GM19397 (cell line): ENCODE measurements at regions not wholly inside any gene's neighbourhood (a gene's known extent, or its start where the extent isn't known, plus 50 kb on each side); places are given as distances from the start of the nearest gene placed in this dataset.

Source experiments
- ATAC-seq: cut with Tn5 transposase; IDR thresholded peaks from one replicate; pipeline ENCODE4 v1.9.1; 2021; ENCODE audit warnings: mild to moderate bottlenecking, moderate library complexity; ENCODE audit not compliant: unreplicated experiment

DNA sequence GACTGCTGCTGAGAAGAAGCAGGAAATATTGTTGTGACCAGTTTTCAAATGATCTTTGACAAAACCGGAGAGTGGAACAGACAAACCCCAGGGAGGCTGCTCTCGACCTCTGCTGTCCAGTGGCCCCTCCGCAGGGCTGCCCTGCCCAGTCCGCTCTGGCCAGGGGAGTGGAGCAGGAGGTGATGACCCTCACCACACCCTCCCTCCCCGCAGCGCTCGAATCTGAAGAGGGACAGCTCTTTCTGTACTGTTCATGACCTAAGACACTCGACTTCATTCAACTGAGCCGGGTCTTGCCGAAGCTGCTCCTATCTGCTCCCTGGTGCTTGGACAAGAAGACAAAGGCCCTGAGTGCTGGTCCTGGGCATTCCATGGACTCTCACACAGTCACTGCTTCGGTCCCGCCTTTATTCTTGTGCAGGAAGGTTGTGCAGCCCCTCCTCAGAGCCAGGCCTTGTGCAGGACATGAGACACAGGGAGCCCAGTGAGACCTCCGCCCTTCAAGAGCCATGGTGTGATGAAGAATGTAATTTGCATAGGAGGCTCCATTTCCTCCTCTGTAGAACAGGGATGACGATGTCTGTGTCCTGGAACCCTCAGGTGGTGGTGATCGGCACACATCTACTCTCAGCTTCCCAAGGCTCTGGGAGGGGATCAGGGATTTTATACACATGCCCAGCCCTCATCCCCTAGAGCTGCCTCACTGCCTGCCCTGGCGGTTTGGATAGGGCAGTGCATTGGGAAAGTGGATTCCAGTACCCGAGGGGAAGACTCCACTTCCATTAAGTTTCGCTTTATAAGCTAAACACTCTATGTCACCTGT is 97.1 kb upstream of the PRR20G start:
- ATAC-seq: no peak

DNA sequence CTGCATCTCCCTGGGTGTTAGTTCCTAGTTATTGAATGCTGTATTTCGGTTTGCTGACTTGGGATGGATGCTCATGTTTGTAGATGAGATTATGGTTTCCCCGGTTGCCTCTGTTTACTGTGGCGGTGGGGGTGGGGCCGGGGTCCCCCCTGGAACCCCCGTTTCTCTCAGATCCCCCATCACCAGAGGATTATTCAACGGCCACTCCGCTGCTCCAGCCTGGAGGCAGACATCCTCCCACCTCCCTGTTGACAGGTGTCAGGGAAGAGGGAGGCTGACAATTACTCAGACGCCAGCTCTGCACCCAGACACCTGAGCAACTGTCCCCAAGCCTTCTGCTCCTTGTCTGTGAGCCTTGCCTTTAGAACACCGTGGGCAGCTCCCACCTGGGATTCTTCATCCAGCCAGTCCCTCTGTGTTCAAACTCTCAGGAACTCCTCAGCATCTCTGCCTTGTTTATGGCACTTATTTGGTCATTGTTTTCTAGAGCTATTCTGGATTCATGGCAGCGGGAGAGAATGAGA is 95.9 kb upstream of the PRR20G start:
- ATAC-seq: no peak

DNA sequence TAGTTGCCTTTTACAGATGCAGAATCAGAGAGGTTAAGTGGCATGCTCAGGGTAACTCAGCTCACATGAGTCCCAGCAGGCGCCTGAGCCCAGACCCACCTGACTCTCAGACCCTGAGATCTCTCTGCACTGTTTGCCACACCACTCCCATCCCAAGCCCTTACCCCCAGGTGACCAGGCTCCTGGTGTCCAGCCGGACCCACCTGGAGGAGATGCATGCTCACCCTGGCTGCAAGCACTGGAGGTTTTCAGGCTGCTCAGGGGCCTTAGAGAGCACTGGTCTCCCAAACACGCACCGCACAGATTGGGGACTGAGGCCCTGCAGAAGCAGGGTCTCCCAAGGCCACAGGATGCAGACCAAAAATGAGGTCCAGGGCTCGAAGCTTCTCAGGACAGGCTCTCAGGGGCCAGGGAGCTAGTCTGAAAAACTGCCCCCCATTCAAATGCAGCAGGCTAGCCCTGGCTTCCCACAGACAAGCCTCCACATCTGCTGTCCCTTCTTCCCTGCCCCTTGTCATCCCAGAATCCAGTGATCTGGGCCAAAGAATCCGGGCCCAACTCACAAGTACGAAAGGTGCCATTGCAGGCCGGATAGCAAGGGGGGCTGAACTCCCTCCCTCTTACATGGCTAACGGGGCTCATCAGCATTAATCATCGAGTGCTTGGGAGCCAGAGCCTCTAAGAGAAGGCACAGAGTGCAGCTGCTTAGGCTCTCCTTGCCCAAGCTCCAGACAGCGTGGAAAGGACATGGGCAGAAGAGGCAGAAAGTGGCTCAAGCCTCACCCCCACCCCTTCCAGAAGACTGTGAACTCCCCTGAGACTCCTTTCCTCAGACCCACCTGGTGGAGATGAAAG is 90.2 kb upstream of the PRR20G start:
- no peak for ATAC-seq

DNA sequence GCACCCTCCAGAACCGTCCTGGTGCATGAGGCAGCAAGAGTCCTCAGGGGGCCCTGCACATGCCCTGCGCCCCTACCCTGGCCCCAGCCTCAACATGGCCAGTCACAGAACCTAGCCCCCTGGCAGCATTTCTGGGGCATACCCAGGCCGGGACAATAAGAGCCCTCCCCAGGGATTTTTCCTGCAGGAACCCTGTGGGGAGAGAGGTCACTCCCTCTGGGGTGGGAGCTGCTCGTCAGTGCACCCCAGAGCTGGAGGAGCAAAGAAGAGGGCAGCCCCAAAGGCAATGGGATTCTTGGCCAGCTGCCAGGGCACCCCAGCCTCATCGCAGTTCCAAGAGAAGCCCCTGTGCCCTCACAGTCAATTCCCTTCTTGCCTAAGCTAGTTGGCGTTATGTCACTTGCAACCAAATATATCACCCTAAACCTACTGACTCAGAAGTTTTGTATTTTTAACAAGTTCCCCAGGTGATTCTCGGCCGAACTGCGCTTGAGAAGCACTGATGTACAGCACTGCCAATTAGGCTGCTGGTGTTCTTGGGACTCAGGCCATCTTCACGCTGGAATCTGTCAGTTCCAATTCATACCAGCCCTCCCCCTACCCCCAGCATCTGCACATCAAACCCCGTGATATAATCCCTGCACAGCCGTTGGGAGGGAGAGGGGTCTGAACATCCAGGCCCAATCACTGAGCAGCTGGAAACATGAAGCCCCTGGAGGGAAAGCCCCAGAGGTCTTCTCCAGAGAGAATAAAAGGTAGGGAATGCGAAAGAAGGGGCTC is 87.5 kb upstream of the PRR20G start:
- no peak for ATAC-seq

DNA sequence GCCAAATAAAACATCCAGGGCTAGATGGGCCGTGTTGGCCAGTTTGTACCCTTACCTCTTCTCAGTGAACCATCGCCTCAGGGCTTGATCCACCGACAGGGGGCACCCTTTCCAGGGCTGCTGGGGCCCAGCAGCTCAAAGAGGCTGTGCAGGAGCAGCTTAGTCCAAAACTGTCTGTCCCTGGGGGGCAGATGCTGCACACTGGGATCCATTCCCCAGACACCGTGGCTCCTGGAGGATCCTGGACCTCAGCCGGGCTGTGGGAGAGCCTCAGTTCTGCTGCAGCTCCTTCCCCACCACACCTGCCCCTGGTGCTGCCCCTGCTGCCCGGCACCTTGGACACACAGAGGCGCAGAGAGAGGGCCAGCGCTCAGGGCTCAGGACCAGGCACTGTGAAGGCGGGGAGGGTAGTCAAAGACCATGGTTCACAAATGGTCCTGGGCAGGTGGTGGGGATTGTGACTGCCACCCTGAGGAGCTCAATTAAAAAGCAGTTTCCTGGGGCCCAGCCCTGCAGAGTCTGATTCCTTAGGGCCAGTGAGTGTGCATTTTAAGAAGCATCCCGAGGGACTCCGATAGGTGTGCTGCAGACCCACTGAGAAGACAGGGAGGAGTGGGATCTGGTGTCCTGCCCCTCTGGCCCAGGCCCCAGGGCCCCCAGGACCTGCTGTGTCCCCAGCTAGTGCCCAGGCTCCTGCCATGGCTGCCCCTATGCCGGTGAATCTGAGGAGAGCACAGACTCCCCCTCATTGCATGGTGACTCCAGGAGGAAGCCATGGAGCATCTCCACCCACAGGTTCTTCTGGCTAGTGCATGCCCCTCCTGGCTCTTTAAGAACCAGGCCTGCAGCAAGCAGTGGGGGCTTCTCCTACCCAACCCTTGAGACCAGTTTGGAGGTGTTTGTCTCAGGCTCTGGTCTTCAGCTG is 86.5 kb upstream of the PRR20G start:
- no peak for ATAC-seq

DNA sequence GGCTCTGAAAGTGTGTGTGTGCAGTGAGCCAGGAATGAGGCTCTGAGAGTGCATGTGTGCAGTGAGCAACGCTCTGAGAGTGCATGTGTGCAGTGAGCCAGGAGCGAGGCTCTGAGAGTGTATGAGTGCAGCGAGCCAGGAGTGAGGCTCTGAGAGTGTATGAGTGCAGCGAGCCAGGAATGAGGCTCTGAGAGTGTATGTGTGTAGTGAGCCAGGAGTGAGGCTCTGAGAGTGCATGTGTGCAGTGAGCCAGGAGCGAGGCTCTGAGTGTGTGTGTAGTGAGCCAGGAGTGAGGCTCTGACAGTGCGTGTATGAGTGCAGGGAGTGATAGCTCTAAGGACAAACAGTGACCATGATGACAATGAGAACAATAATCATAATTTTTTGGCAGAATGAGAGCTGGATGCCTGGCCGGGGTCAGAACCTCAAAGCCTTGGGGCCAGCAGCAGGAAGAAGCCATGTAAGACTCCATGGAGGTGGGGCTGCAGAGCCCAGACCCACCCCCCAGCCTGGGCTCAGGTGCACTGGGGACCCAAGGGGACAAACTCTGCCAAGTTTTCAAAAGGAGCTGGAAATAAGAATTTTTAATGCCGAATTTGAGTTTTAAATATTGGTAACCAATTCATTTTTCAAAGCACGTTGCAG is 85.7 kb upstream of the PRR20G start:
- ATAC-seq: no peak

DNA sequence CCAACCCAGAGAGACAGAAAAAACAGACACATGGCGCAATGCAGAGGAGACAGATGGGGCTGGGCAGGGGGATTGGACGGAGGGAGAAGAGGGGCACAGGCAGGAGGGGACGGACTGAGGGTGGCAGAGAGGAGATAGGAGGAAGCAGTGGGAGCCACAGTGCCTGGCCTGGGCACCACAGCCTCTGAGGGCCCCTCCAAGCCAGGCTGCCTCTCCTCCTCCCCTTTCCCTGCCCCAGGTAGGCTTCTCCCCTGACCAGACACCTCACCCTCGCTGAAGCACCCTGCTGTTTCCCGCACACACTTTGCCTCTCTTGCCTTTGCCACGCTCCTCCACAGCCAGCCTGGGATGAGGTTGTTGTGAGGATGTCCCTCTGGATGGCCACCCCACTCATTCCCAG is 84.0 kb upstream of the PRR20G start:
- no peak for ATAC-seq

DNA sequence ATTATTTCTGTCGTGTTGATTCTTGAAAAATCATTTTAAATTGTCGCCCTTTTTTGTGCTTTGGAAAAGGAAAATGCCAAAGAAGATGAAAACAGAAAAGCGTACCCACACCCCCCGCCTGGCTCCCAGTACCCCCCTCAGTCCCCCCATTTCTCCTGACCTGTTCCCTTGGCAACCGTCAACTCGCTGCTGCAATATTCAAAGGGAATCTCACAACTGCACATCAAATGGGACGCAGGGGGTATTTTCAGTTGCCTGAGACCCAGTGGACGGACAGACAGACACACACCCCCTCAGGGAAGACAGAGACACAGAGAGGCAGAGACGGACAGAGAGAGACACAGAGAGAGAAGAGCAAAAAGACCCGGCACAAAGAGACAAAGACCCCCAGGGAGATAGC is 83.5 kb upstream of the PRR20G start:
- ATAC-seq: no peak

DNA sequence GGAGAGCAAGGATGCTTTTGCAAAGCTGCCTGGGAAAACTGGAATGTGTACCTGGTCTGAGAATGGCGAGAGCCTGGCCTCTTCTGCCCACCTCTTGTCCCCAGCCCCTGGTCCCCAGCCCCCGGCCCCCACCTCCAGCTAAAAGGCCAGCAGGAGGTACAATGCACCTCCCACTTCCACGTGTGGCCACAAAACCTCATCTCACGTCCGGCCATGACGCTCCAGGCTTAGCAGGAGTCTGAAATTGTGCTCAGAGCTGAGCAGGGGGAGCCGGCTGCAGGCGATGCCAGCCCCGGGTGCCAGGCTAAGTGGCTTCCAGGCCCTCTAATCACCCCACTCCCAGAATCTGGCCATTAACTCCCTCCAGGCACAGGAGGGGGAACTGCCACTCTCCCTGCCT is 83.1 kb upstream of the PRR20G start:
- ATAC-seq: no peak

DNA sequence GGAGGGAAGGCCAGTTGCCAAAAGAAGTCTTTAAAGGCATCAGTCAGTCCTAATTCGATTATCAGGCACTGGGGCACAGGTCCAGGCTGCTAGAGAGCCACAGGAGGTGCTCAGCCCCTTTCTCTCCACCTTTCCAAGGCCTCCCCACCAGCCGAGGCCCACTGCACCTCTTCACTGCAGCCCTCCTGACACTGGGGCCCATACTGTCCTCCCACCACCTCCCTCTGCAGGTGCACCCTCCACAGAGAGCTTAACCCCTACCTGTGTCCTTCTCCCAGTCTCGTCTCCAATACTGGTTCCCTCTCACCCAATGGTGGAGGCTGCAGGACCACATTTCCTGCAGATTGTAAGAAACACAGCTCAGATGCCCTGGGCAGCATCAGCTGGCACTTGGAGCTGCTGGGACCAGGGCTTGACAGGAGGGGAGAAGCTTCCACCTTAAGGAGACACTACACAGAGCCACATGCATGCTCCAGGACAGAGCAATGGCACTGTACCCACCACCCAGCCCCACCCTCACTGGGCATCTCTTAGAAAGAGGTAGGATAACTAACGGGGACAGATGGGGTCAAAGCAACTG is 81.6 kb upstream of the PRR20G start:
- ATAC-seq: no peak

DNA sequence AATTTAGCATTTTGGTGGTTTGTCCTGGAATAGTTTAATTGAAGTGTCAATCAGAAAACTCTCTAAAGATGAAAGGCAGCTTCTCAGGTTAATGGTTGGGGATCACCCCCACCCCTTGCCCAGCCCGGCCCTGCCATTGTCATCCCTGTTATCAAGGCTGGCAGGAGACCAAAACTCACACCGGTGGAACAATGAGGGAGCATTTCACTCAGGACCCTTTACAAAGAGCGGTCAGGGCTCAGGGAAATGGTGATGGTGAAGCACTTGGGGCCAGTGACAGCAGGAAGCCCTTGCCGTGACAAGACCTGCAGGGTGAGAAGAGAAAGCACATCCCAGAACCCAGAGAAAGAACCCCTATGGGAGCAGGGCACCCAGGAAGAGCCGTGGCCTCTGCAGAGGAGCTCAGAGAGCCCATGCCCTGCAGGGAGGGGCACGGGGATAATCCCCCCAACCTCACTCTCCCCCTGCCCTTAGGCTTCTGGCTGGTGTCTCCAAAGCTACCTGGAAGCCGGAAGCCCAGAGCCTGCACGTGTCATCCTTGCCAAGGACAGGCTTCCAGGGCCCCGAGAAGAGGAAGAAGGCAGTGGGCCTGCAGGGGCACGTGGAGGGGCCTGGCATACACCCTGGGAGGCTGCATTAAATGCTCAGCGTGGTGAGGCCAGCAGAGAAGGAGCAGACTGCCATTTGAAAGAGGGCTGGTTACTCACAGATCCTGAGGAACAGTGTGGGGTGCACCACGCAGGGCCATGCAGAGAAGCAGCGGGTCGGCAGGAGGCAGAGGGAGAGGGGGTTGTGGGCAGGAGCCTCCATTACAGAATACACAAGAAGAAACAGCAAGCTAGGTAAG is 80.6 kb upstream of the PRR20G start:
- ATAC-seq: no peak

DNA sequence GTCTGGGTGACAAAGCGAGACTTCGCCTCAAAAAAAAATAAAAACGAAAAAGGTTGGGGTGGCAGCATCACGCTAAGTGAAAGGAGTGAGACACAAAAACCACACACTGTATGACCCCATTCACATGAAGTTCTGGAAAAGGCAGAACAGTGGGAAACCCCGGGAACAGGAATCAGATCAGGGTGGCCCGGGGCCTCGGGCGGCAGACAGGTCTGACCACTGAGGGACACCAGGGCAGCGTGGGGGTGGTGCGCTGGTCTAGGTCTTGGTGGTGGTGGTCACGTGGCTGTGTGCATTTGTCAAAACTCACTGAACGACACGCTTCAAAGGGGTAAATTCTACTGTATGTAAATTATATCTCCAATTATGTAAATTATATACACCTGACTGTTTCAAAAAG is 79.7 kb upstream of the PRR20G start:
- ATAC-seq: no peak

DNA sequence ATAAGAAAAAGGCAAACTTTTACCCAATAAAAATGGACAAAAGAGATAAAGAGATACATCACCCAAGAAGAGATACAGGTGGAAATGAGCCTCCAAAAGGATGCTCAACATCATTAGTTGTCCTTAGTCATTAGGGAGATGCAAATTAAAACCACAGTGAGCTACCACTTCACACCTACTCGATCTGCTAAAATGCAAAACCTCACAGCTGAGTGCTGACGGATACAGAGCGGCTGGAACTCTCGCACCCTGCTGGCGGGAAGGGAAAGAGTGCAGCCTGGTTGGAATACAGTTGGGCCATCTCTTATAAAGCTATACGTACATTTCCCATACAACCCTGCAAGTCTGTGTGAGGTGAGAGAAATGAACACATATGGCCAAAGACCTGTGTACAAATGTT is 78.5 kb upstream of the PRR20G start:
- no peak for ATAC-seq

DNA sequence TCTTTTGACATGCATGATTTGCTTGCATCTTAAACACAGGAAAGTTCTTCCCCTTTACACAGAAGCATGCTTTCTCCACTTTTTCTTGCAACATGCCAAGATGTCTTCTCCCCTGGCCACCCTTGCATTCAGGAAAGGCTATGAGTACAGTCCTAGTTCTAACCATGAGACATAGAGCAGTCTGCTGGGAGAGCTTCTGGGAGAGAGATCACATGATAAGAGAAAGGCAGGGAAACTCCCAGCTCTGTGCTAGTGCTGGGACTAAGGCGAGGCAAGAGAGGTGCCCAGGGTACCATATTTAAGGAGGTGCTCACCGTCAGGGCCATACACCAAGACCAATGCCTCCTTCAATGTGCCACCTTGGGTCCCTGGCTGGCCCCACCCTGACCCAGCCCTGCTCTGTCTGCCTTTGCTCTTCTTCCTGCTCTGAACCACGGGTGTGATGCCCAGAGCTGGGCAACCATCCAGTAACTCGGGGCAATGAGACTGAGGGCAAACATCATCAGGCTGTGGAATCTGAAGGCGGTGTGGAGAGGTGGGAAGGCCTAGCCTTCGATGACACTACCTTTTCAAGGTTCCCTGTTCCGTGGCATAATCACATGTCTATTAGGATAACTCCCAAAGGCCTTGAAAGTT is 77.4 kb upstream of the PRR20G start:
- no peak for ATAC-seq

DNA sequence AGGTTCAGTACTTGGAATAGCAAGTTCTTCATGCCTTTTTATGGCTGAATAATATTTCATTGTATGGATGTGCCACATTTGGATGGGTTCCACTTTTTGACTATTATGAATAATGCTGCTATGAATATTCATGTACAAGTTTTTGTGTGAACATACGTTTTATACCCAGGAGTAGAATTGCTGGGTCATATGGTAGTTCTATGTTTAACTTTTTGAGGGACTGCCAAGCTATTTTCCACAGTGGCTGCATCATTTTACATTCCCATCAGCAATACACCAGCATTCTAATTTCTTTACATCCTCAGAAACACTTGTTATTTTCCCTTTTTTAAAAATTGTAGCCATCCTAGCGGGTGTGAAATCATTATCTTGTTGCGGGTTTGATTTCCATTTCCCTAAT is 76.0 kb upstream of the PRR20G start:
- no peak for ATAC-seq

DNA sequence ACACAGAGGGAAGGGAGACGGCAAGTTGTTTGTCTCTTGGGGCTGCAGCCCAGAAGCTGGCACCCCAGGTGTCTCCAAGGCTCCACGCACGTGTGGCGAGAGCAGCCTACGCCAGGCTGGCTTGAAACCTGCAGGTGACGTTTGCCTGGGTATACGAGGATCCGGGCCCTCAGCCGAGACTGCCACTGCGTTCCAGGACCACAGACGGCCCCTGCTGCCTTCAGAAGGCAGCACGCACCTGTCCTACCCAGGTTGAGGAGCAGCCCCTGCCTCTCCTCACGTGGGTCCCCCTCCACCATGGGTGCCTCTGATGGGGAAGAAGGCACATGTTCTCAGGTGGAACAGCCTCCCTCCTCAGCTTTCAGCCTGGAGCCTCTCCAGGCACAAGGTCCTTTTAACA is 75.3 kb upstream of the PRR20G start:
- no peak for ATAC-seq

DNA sequence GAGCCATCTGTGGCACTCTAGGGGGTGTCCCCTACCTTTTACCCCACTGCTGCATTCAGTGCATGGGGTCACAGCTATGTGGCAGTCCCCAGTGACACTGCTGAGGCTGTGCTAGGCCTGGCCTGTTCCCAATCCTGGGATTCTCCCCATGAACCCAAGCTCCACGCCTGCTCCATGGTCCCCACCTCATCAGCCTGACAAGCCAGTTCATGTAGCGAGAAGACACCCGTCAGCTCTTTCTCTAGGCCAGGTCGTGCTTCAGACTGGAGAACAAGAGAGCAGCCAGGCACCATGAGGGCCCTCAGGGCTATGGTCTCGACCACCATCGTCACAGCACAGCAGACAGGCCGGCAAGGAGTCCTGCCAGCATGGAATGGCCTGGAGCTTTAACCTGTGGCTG is 72.8 kb upstream of the PRR20G start:
- ATAC-seq: no peak

DNA sequence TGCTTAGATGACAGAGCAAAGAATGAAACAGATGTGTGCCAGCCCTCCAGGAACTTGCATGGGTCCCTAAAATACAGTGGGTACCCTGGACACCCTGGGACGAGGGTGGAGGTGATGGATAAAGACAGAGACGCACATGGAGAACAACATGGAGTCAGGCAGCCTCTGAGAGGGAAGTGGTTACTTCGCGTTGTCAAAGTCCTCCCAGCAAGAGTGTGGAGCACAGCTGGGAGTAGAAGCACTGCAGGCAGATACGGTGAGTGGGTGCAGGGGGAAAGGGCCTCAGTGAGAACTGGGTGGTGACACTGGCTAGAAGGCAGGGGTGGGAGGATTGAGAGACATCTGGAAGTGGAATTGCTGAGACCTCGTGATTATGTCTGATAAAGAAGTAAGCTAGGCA is 70.8 kb upstream of the PRR20G start:
- no peak for ATAC-seq
